ENCODE measurements at regions not wholly inside any gene's neighbourhood (a gene's known extent, or its start where the extent isn't known, plus 50 kb on each side); places are given as distances from the start of the nearest gene placed in this dataset.

- H3K36me3 Mint-ChIP-seq (ENCODE audit: low read depth), result no peaks in the 10 kb centered on the region
- peaks cover 9% of the 10 kb centered on the region for H3K27me3 Mint-ChIP-seq
- intact Hi-C loops (cut with micrococcal nuclease), result loop anchor here (10.0 kb wide), 2 partner anchors 287 to 367 kb away; no protein-coding TSS in a partner anchor
- no peak for ATAC-seq (ENCODE audit: low read depth)
- POLR2A ChIA-PET, result no interaction called here
- CTCF ChIA-PET, result interaction anchor here (0.9 to 2.1 kb wide), 2 partner anchors 11 kb away, joined by 3 to 4 read pairs; no protein-coding TSS in a partner anchor
- no peak for TF ChIP-seq CTCF (IDR thresholded peaks at IDR 0.05)
- no peak overlapping the region for H3K4me3 Mint-ChIP-seq
- H3K27ac Mint-ChIP-seq, result no peak overlapping the region
- no peak for DNase-seq
- no peaks in the 10 kb centered on the region for H3K9me3 Mint-ChIP-seq
- H3K4me1 Mint-ChIP-seq, result no peaks in the 10 kb centered on the region
Observed at GRCh38 chr11:112581747-112582146, 321.1 kb upstream of the PLET1 start.

GRCh38 chr11:112582366-112582765, 321.7 kb upstream of the PLET1 start:
- peaks cover 9% of the 10 kb centered on the region for H3K27me3 Mint-ChIP-seq
- intact Hi-C loops (cut with micrococcal nuclease), result loop anchor here (10.0 kb wide), 2 partner anchors 288 to 368 kb away; no protein-coding TSS in a partner anchor
- ATAC-seq (ENCODE audit: low read depth) (no peak), DNase-seq (no peak)
- TF ChIP-seq CTCF (IDR thresholded peaks at IDR 0.05), result no peak
- H3K4me3 Mint-ChIP-seq, result no peak overlapping the region
- ChIA-PET POLR2A (no interaction called here), CTCF (interaction anchor here (0.9 to 2.1 kb wide), 2 partner anchors 10 to 11 kb away, joined by 3 to 4 read pairs; no protein-coding TSS in a partner anchor)
- no peaks in the 10 kb centered on the region for H3K4me1 Mint-ChIP-seq
- no peak overlapping the region for H3K27ac Mint-ChIP-seq
- H3K9me3 Mint-ChIP-seq, result no peaks in the 10 kb centered on the region
- H3K36me3 Mint-ChIP-seq (ENCODE audit: low read depth), result no peaks in the 10 kb centered on the region

- no peak for TF ChIP-seq CTCF (IDR thresholded peaks at IDR 0.05)
- Mint-ChIP-seq H3K27me3 (peaks cover 9% of the 10 kb centered on the region), H3K27ac (no peak overlapping the region), H3K9me3 (no peaks in the 10 kb centered on the region), H3K4me1 (no peaks in the 10 kb centered on the region), H3K4me3 (no peak overlapping the region), H3K36me3 (ENCODE audit: low read depth) (no peaks in the 10 kb centered on the region)
- ChIA-PET POLR2A (no interaction called here), CTCF (interaction anchor here (2.1 kb wide), 1 partner anchor 10 kb away, joined by 4 read pairs; no protein-coding TSS in a partner anchor)
- ATAC-seq (ENCODE audit: low read depth) (no peak), DNase-seq (no peak)
- intact Hi-C loops (cut with micrococcal nuclease), result loop anchor here (10.0 kb wide), 2 partner anchors 289 to 369 kb away; no protein-coding TSS in a partner anchor
Observed at GRCh38 chr11:112583261-112583893, 322.7 kb upstream of the PLET1 start.

- POLR2A ChIA-PET, result no interaction called here
- Mint-ChIP-seq H3K4me3 (no peak overlapping the region), H3K9me3 (no peaks in the 10 kb centered on the region), H3K36me3 (ENCODE audit: low read depth) (no peaks in the 10 kb centered on the region), H3K27ac (no peak overlapping the region), H3K4me1 (no peaks in the 10 kb centered on the region), H3K27me3 (peaks cover 9% of the 10 kb centered on the region)
- intact Hi-C loops (cut with micrococcal nuclease), result loop anchor here (5.0 to 10.0 kb wide), 3 partner anchors 290 to 1678 kb away; no protein-coding TSS in a partner anchor
- no peak for TF ChIP-seq CTCF (IDR thresholded peaks at IDR 0.05)
- ATAC-seq (ENCODE audit: low read depth) (no peak), DNase-seq (no peak)
- CTCF ChIA-PET, result no interaction called here
Observed at GRCh38 chr11:112584672-112585071, 324.0 kb upstream of the PLET1 start.

- Mint-ChIP-seq H3K4me1 (no peaks in the 10 kb centered on the region), H3K4me3 (no peak overlapping the region), H3K9me3 (no peaks in the 10 kb centered on the region), H3K27ac (no peak overlapping the region), H3K27me3 (peaks cover 2% of the 10 kb centered on the region), H3K36me3 (ENCODE audit: low read depth) (no peaks in the 10 kb centered on the region)
- intact Hi-C loops (cut with micrococcal nuclease), result loop anchor here (1.0 to 10.0 kb wide), 6 partner anchors 207 to 1675 kb away; no protein-coding TSS in a partner anchor
- no peak for TF ChIP-seq CTCF (IDR thresholded peaks at IDR 0.05)
- no peak for DNase-seq
- no peak for ATAC-seq (ENCODE audit: low read depth)
- ChIA-PET CTCF (interaction anchor here (0.9 to 5.4 kb wide), 8 partner anchors 9 to 1674 kb away, joined by 3 to 107 read pairs (median 4); no protein-coding TSS in a partner anchor), POLR2A (no interaction called here)
Observed at GRCh38 chr11:112587664-112588063, 327.0 kb upstream of the PLET1 start.

All from activated B cell treated with CpG ODN at 0.5 μM for 24 hours (primary cell).